HG03159 (cell line): ENCODE measurements at regions not wholly inside any gene's neighbourhood (a gene's known extent, or its start where the extent isn't known, plus 50 kb on each side); places are given as distances from the start of the nearest gene placed in this dataset.

Source experiments
- ATAC-seq: cut with Tn5 transposase; IDR thresholded peaks from one replicate; pipeline ENCODE4 v1.9.1; 2021; ENCODE audit warnings: mild to moderate bottlenecking, moderate library complexity; ENCODE audit not compliant: unreplicated experiment

GRCh38 chr18:41758534-41758933 is 196.5 kb upstream of the PIK3C3 start:
- ATAC-seq = no peak

GRCh38 chr18:41756141-41756540 is 198.9 kb upstream of the PIK3C3 start:
- no peak for ATAC-seq

- no peak for ATAC-seq
These were observed 200.7 kb upstream of the PIK3C3 start for GRCh38 chr18:41754332-41754731.

GRCh38 chr18:41753826-41754225 is 201.2 kb upstream of the PIK3C3 start:
- no peak for ATAC-seq

GRCh38 chr18:41752826-41753225 is 202.2 kb upstream of the PIK3C3 start:
- no peak for ATAC-seq

- no peak for ATAC-seq
These were observed 203.4 kb upstream of the PIK3C3 start for GRCh38 chr18:41751652-41752051.

- no peak for ATAC-seq
These were observed 203.9 kb upstream of the PIK3C3 start for GRCh38 chr18:41751161-41751560.

GRCh38 chr18:41747723-41748242 is 207.3 kb upstream of the PIK3C3 start:
- ATAC-seq = no peak

GRCh38 chr18:41745166-41746049 is 209.6 kb upstream of the PIK3C3 start:
- ATAC-seq = peak; percentile 83

- ATAC-seq = no peak
These were observed 210.5 kb upstream of the PIK3C3 start for GRCh38 chr18:41744421-41745030.

GRCh38 chr18:41737218-41737617 is 217.8 kb upstream of the PIK3C3 start:
- no peak for ATAC-seq

GRCh38 chr18:41734917-41735316 is 220.1 kb upstream of the PIK3C3 start:
- ATAC-seq = no peak

- ATAC-seq = no peak
These were observed 222.7 kb upstream of the PIK3C3 start for GRCh38 chr18:41732356-41732755.

GRCh38 chr18:41731884-41732283 is 223.2 kb upstream of the PIK3C3 start:
- ATAC-seq = no peak

GRCh38 chr18:41724195-41724594 is 230.8 kb upstream of the PIK3C3 start:
- ATAC-seq = no peak

- ATAC-seq = no peak
These were observed 233.8 kb upstream of the PIK3C3 start for GRCh38 chr18:41721103-41721790.

GRCh38 chr18:41720226-41720625 is 234.8 kb upstream of the PIK3C3 start:
- no peak for ATAC-seq

- no peak for ATAC-seq
These were observed 235.2 kb upstream of the PIK3C3 start for GRCh38 chr18:41719808-41720207.

- ATAC-seq = no peak
These were observed 240.2 kb upstream of the PIK3C3 start for GRCh38 chr18:41714872-41715271.

GRCh38 chr18:41713969-41714825 is 240.8 kb upstream of the PIK3C3 start:
- ATAC-seq = no peak

- no peak for ATAC-seq
These were observed 248.7 kb upstream of the PIK3C3 start for GRCh38 chr18:41706301-41706700.
